HG03432 (cell line): ENCODE measurements at regions not wholly inside any gene's neighbourhood (a gene's known extent, or its start where the extent isn't known, plus 50 kb on each side); places are given as distances from the start of the nearest gene placed in this dataset.
"Not testable (repeated sequence)": the region's sequence is repeated elsewhere in the genome, so short reads cannot be mapped to it uniquely, and the experiment has no call there.

Experiments
- ATAC-seq: cut with Tn5 transposase; IDR thresholded peaks from one replicate; pipeline ENCODE4 v1.9.1; 2021; ENCODE audit warnings: mild to moderate bottlenecking, moderate library complexity; ENCODE audit not compliant: unreplicated experiment

- peak; percentile 94 for ATAC-seq
Observed at GRCh38 chr12:76183459-76184186, 99.1 kb upstream of the NAP1L1 start.

DNA sequence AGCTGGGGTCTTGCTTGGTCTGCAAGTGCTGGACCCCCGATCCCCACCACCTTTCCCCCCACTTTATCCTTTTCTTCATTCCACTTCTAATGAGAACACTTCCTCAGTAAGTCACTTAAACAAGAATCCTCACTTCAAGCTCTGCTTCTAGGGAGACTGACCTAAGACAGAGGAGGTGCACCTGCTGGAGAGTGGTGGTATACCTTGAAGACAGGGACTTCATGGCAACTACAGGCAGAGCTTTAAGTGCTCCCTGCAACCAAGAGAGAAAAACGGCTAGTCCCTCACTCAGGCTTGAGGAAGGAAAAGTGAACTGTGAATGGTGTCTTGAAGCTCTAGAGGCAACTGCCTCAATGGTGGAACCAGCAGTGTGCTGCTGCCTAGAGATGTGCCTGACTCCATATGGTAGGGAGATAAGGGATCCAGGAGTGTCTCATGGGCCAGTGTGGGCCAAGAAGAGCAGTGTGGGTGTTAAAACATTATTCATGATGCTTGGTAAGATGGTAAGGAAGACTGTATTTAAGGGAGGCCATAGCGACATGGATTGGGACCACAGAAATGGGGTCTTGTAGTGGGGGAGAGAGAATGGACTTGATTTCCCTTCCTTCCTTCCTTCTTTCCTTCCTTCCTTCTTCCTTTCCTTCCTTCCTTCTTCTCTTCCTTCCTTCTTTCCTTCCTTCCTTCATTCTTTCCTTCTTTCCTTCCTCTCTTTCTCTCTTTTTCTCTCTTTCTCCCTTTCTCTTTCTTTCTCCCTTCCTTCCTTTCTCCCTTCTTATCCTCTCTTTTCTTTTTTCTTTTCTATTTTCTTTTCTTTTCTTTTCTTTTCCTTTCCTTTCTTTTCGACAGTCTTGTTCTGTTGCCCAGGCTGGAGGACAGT lies 96.2 kb upstream of the NAP1L1 start:
- ATAC-seq: no peak

GRCh38 chr12:76178452-76178851 lies 94.0 kb upstream of the NAP1L1 start:
- no peak for ATAC-seq

DNA sequence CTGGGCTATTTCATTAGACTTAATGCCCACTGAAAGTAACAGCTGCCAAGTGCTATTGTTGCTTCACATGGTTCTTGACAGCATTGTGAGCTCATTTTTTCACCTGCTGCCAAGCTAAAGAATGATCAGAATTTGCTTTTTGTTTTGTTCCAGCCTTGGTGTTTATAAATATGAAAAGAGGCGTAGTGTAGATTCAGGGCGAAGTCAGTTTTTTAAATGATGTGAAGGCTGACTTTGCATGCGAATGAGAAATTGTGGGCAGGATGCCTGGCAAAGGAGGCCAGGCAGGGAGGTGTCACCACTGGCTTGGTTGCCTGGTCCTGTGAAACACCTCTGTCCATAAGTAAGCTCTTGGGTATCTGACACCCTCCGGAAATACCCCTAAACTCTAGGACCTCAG lies 93.3 kb upstream of the NAP1L1 start:
- ATAC-seq: no peak

GRCh38 chr12:76176940-76177339 lies 92.5 kb upstream of the NAP1L1 start:
- no peak for ATAC-seq

DNA sequence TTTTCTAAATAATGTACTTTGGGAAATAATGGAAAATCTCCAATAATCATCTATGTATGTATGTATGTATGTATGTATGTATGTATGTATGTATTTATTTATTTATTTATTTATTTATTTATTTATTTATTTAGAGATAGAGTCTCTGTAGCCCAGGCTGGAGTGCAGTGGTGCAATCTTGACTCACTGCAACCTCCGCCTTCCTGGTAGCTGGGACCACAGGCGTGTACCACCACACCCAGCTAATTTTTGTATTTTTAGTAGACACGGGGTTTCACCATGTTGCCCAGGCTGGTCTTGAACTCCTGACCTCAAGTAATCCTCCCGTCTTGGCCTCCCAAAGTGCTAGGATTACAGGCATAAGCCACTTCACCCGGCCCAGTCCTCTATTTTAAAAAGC lies 91.5 kb upstream of the NAP1L1 start:
- not testable (repeated sequence) for ATAC-seq

DNA sequence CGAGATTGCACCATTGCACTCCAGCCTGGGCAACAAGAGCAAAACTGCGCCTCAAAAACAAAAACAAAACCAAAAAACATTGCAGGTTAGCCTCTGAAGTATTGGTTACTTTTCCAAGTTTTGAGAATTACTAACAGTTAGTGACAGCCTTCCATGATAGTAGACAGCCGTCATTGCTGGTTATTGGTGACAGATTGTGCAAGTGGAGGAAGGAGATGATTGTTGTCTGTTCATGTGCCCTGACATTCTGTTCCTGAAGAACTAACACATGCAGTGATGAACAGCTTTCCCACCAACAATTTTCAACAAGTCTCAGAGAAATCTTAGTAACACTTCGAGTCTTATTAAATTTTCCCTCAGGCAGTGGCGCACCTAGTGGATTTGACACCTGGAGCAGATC lies 89.3 kb upstream of the NAP1L1 start:
- no peak for ATAC-seq

- ATAC-seq: peak; percentile 97
Observed at GRCh38 chr12:76158518-76159321, 74.2 kb upstream of the NAP1L1 start.

DNA sequence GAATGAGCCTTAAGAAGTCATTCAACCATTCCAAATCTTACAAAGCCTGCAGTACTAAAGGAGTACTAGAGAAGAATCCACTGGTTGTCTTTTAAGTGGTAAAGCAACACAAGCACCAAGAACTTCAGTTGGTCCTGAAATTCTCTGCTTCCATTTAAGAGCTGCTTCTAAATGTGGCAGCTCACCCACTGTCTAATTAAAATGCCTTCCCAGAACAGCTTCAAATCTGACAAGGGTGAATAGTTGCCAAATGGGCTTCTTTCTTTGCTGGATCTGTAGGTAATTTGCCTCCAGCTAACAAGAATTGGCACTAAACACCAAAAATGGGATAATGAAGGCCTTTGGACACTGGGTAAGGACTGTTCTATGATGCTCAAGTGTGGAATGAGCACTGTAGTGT lies 72.2 kb upstream of the NAP1L1 start:
- no peak for ATAC-seq

- no peak for ATAC-seq
Observed at GRCh38 chr12:76156314-76156713, 71.8 kb upstream of the NAP1L1 start.

DNA sequence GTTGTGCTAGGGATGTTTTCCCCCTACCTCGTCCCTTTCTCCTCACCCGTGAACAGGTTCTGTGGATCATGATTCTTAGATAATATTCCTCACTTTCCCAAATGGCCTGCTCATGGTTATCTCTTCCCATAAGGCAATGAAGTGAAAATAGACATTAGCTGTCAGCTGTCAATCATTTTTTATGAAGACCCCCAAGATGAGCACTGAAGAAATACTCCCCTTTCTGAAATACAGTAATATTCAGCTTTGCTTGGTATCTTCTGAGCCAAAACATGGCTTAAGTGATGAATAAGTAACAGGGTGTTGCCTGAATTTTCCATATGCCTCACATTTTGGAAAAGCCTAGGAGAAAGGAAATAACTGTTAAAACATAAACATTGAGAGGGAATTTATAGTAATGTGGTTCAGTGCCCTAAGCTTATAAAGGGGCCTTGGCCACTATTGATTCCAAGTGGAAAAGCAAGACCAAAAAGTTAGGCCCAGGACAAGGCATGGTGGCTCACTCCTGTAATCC lies 70.7 kb upstream of the NAP1L1 start:
- ATAC-seq: no peak

DNA sequence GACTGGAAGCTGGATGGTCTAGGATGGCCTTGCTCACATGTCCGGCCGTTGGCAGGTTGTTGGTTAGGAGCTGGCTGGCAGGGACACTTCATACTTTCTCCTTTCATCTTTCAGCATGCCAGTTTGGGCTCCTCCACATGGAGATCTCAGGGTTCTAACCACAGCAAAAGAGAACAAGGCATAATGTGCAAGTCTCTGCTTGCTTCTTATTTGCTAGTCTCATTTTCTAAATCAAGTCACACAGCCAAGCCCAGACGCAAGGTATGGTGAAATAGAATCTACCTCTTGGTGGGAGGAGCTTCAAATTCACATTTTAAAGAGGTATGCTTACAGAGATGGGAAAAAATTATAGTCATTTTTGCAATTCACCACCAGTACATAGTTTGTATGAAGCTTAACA lies 69.1 kb upstream of the NAP1L1 start:
- no peak for ATAC-seq

DNA sequence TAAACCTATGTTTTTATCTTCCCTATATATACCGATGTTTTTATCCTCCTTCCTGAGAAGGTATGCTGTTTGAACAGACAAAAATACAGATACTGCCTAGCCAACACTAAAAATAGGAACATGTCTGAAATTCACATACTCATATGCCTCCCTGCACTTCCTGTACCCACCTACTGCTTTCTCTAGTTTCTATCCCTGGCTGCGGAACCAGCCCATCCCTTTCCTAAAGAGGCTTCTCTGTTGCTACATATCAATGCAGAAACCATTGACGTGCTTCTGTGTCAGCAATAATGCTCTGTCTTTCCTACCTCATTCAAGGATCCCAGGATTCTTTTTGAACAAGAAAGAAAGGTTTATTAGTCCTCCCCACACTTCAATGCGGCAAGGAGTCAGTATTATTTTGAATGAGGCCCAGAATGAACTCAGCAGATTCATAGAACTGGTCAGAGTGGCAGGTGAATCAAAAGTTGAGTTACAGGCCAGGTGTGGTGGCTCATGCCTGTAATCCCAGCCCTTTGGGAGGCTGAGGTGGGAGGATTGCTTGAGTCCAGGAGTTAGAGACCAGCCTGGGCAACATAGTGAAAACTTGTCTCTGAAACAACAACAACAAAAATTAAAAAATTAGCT lies 67.8 kb upstream of the NAP1L1 start:
- ATAC-seq: peak; percentile 96

DNA sequence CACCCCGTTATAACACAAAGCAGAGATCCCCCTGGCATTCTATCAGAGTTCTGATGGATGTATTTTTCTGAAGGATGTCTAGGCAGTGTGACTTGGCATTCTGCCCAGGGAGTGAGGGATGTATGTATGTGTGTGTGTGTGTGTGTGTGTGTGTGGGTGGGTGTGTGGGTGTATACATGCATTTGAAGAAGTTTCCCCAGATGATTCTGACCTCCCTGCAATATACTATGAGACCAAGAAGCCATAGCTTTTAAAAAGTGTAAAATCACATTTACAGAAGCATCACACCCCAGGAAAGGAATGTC lies 59.7 kb upstream of the NAP1L1 start:
- no peak for ATAC-seq

DNA sequence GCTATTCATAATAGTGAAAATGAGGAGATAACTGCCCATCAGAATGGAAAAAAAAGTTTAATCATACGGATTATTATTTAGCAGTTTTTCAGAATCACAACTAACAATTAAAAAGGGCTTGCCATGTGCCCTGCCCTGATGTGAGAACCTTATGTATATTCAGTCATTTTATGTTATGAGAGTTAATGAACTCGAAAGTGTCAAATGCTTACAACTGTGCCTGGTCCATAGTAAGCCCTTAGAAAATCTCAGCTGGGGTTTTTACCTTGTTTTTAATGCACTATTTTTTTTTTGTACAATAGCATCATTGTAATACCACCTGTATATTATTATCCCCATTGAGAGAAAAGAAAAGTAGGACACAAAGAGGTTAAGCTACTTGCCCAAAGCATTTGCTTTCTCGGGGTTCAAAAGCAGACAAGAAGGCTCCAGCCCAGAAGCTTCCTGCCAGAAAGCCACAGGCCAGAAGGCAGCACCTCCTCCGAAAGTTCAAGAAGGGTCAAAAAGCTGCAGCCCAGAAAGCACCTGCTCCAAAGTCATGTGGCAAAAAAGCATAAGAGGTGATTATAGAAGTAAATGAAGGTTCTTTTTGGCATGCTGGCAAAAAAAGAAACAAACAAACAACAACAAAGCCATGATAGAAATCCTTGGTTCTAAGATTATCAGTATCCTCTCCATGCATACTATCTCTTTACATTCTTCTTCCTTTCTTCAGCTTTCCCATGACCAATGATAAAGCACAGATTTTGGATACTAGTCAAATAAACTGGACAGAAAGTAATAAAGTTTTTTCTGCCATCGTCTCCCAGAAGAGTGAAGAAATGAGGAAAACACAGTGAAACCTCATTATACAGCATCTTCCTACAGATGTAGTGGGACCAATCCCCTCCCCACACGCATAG lies 59.1 kb upstream of the NAP1L1 start:
- peak; percentile 98 for ATAC-seq

DNA sequence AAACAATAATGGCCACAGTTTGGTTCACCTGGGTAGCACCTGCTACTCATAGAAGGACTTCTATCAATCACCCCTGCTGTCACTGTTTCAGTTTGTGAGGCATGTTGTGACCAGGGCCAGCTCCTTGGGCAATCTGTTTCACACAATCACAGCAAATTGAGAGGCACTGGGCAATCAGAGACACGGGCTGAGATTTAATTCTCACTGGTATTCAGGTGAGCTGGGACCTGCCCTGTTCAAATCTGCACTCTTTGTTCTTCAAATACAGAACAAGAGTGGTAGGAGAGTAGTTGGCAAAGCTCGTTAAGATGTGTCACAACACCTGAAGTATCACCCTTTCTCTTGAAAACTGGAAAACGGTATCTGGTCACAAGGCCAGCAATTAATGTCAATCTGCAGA lies 57.8 kb upstream of the NAP1L1 start:
- ATAC-seq: no peak

- no peak for ATAC-seq
Observed at GRCh38 chr12:76138656-76139055, 54.2 kb upstream of the NAP1L1 start.

GRCh38 chr12:76137606-76138005 lies 53.1 kb upstream of the NAP1L1 start:
- ATAC-seq: no peak

- ATAC-seq: no peak
Observed at GRCh38 chr12:76135456-76135855, 51.0 kb upstream of the NAP1L1 start.
